NCI-H524 (cell line): ENCODE measurements at regions not wholly inside any gene's neighbourhood (a gene's known extent, or its start where the extent isn't known, plus 50 kb on each side); places are given as distances from the start of the nearest gene placed in this dataset.
A peak's percentile ranks its signal among the peaks of the same experiment; 100 is the strongest.

Source experiments
- DNase-seq, 2 experiments: peaks; one replicate each; lab custom pipeline; 2025; lab: John Stamatoyannopoulos, UW

GRCh38 chr18:47470941-47471340 lies 219.5 kb upstream of the SKOR2 start:
- DNase-seq, result no peak

- DNase-seq, result no peak
Observed at GRCh38 chr18:47469576-47469975, 218.1 kb upstream of the SKOR2 start.

GRCh38 chr18:47461977-47462376 lies 210.5 kb upstream of the SKOR2 start:
- DNase-seq, result no peak

GRCh38 chr18:47461406-47461948 lies 210.0 kb upstream of the SKOR2 start:
- DNase-seq, result no peak

GRCh38 chr18:47458483-47458882 lies 207.0 kb upstream of the SKOR2 start:
- DNase-seq, result no peak

GRCh38 chr18:47457614-47458013 lies 206.2 kb upstream of the SKOR2 start:
- DNase-seq, result no peak

- no peak for DNase-seq
Observed at GRCh38 chr18:47453038-47453437, 201.6 kb upstream of the SKOR2 start.

- no peak for DNase-seq
Observed at GRCh38 chr18:47448956-47449355, 197.5 kb upstream of the SKOR2 start.

- no peak for DNase-seq
Observed at GRCh38 chr18:47441914-47442313, 190.5 kb upstream of the SKOR2 start.

GRCh38 chr18:47438001-47438400 lies 186.5 kb upstream of the SKOR2 start:
- DNase-seq, result no peak

GRCh38 chr18:47436871-47437270 lies 185.4 kb upstream of the SKOR2 start:
- DNase-seq, result no peak

GRCh38 chr18:47434214-47434746 lies 182.8 kb upstream of the SKOR2 start:
- DNase-seq, result no peak

GRCh38 chr18:47427923-47428637 lies 176.6 kb upstream of the SKOR2 start:
- peak in 1 of 2 experiments; percentile 19 for DNase-seq

- no peak for DNase-seq
Observed at GRCh38 chr18:47427072-47427471, 175.6 kb upstream of the SKOR2 start.

GRCh38 chr18:47425365-47425764 lies 173.9 kb upstream of the SKOR2 start:
- DNase-seq, result no peak

- DNase-seq, result no peak
Observed at GRCh38 chr18:47422524-47422923, 171.1 kb upstream of the SKOR2 start.

- no peak for DNase-seq
Observed at GRCh38 chr18:47420130-47420529, 168.7 kb upstream of the SKOR2 start.

- no peak for DNase-seq
Observed at GRCh38 chr18:47418746-47419145, 167.3 kb upstream of the SKOR2 start.

- DNase-seq, result no peak
Observed at GRCh38 chr18:47417807-47418206, 166.3 kb upstream of the SKOR2 start.

- DNase-seq, result no peak
Observed at GRCh38 chr18:47415881-47416280, 164.4 kb upstream of the SKOR2 start.

- DNase-seq, result no peak
Observed at GRCh38 chr18:47413327-47413726, 161.9 kb upstream of the SKOR2 start.

GRCh38 chr18:47412924-47413323 lies 161.5 kb upstream of the SKOR2 start:
- DNase-seq, result no peak

GRCh38 chr18:47411159-47411558 lies 159.7 kb upstream of the SKOR2 start:
- no peak for DNase-seq

GRCh38 chr18:47410139-47410538 lies 158.7 kb upstream of the SKOR2 start:
- no peak for DNase-seq
